ENCODE measurements at regions not wholly inside any gene's neighbourhood (a gene's known extent, or its start where the extent isn't known, plus 50 kb on each side); places are given as distances from the start of the nearest gene placed in this dataset.

GRCh38 chr2:196413821-196414274 lies 225.7 kb upstream of the CCDC150 start:
- no peak for DNase-seq (ENCODE audit: extremely low read depth, low read depth)
- no peak overlapping the region for H3K4me3 ChIP-seq (replicated peaks; ENCODE audit: low read depth, low read length)
- TF ChIP-seq CTCF (IDR thresholded peaks at IDR 0.05; ENCODE audit: low read depth, low read length, missing control alignments): no peak

GRCh38 chr2:196415384-196415783 lies 224.1 kb upstream of the CCDC150 start:
- DNase-seq (ENCODE audit: extremely low read depth, low read depth): no peak
- no peak for TF ChIP-seq CTCF (IDR thresholded peaks at IDR 0.05; ENCODE audit: low read depth, low read length, missing control alignments)
- no peak overlapping the region for H3K4me3 ChIP-seq (replicated peaks; ENCODE audit: low read depth, low read length)

GRCh38 chr2:196420143-196420542 lies 219.4 kb upstream of the CCDC150 start:
- no peak overlapping the region for H3K4me3 ChIP-seq (replicated peaks; ENCODE audit: low read depth, low read length)
- no peak for DNase-seq (ENCODE audit: extremely low read depth, low read depth)
- TF ChIP-seq CTCF (IDR thresholded peaks at IDR 0.05; ENCODE audit: low read depth, low read length, missing control alignments): no peak

- DNase-seq (ENCODE audit: extremely low read depth, low read depth): no peak
- no peak overlapping the region for H3K4me3 ChIP-seq (replicated peaks; ENCODE audit: low read depth, low read length)
- TF ChIP-seq CTCF (IDR thresholded peaks at IDR 0.05; ENCODE audit: low read depth, low read length, missing control alignments): no peak
These were observed 217.6 kb upstream of the CCDC150 start for GRCh38 chr2:196421880-196422279.

GRCh38 chr2:196422361-196422760 lies 217.2 kb upstream of the CCDC150 start:
- DNase-seq (ENCODE audit: extremely low read depth, low read depth): no peak
- no peak overlapping the region for H3K4me3 ChIP-seq (replicated peaks; ENCODE audit: low read depth, low read length)
- TF ChIP-seq CTCF (IDR thresholded peaks at IDR 0.05; ENCODE audit: low read depth, low read length, missing control alignments): no peak

- TF ChIP-seq CTCF (IDR thresholded peaks at IDR 0.05; ENCODE audit: low read depth, low read length, missing control alignments): no peak
- no peak for DNase-seq (ENCODE audit: extremely low read depth, low read depth)
These were observed 213.4 kb upstream of the CCDC150 start for GRCh38 chr2:196426122-196426521.

GRCh38 chr2:196427986-196428634 lies 211.4 kb upstream of the CCDC150 start:
- no peak for DNase-seq (ENCODE audit: extremely low read depth, low read depth)
- H3K4me3 ChIP-seq (replicated peaks; ENCODE audit: low read depth, low read length): no peak overlapping the region
- TF ChIP-seq CTCF (IDR thresholded peaks at IDR 0.05; ENCODE audit: low read depth, low read length, missing control alignments): no peak

More at GRCh38 chr2:196426122-196426521, 213.4 kb upstream of the CCDC150 start:
- H3K4me3 ChIP-seq (replicated peaks; ENCODE audit: low read depth, low read length): no peak overlapping the region

All from HFF-Myc (cell line).